ENCODE measurements at regions not wholly inside any gene's neighbourhood (a gene's known extent, or its start where the extent isn't known, plus 50 kb on each side); places are given as distances from the start of the nearest gene placed in this dataset.

DNA sequence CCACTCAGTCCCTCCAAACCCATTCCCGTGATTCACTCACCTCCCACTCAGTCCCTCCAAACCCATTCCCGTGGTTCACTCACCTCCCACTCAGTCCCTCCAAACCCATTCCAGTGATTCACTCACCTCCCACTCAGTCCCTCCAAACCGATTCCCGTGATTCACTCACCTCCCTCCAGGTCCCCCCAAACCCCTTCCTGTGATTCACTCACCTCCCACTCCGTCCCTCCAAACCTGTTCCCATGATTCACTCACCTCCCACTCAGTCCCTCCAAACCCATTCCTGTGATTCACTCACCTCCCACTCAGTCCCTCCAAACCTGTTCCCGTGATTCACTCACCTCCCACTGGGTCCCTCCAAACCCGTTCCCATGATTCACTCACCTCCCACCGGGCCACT lies 639.6 kb downstream of the BRD1 start:
- Histone ChIP-seq H2AFZ (ENCODE audit: low read length) (no peak overlapping the region), H3K9me3 (replicated peaks in 1 of 2; ENCODE audit: control insufficient read depth in 2 of 2, insufficient read depth in 1 of 2, low read depth in 1 of 2, low read length in 2 of 2) (peaks cover 0 to 3% of the 10 kb centered on the region in 2 donors), H3K4me3 (ENCODE audit: low read length in 2 of 2) (no peak overlapping the region), H2BK120ac (ENCODE audit: low read depth, low read length) (no peak overlapping the region), H3K27ac (replicated peaks; ENCODE audit: low read length) (no peak overlapping the region), H3K9ac (ENCODE audit: low read depth, low read length, poor library complexity) (no peak overlapping the region), H3K18ac (ENCODE audit: low read length) (no peak overlapping the region), H3K4me2 (ENCODE audit: insufficient read depth, low read length, poor library complexity, severe bottlenecking) (no peak overlapping the region), H4K91ac (ENCODE audit: low read depth, low read length, poor library complexity) (no peak overlapping the region), H2AK5ac (ENCODE audit: low read depth, low read length) (no peak overlapping the region), H3K14ac (ENCODE audit: low read length) (no peak overlapping the region), H3K36me3 (replicated peaks in 1 of 2; ENCODE audit: control insufficient read depth in 2 of 2, insufficient read depth in 2 of 2, low read length in 2 of 2) (no peaks in the 10 kb centered on the region), H2BK12ac (ENCODE audit: low read length) (no peak overlapping the region), H2BK5ac (ENCODE audit: low read length) (no peak overlapping the region), H2BK15ac (ENCODE audit: low read length) (no peak overlapping the region), H3K4me1 (ENCODE audit: control insufficient read depth in 2 of 2, insufficient read depth in 1 of 2, low read depth in 1 of 2, low read length in 2 of 2) (peaks cover 0 to 6% of the 10 kb centered on the region in 2 donors), H3K27me3 (ENCODE audit: control insufficient read depth in 3 of 3, insufficient read depth in 3 of 3, low read depth in 1 of 3, low read length in 3 of 3) (no peaks in the 10 kb centered on the region), H3K4ac (ENCODE audit: low read length) (no peak overlapping the region), H3K79me1 (ENCODE audit: low read depth, low read length) (peaks cover 2% of the 10 kb centered on the region), H3K23ac (ENCODE audit: low read depth, low read length, poor library complexity) (no peak overlapping the region), H4K8ac (ENCODE audit: low read depth, low read length) (no peak overlapping the region)
- DNase-seq (ENCODE audit: low spot score) = no peak
- whole genome bisulfite sequencing, 2 donors (ENCODE audit: extremely low coverage in 2 of 2, insufficient read length in 2 of 2, insufficient replicate concordance in 1 of 2) = no CpG with 5 or more reads among the region's 8 CpGs

DNA sequence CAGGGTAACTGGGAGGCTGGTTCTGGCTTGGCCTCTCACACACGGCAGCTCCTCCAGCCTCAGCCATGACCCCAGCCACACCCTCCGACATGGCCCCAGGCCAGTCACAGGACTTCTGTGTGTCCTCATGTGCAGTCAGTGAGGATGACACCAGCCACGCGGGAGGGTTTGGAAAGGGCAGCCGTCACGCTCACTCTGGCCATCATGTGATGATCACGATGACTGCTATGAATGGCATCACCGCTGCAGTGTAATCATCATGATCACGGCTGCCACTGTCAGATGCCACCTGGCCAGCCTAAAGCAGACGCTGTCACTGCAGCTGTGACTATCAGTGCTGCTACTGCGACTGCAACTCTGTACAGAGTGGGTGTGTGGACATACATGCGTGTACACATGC lies 640.9 kb downstream of the BRD1 start:
- H3K14ac ChIP-seq (ENCODE audit: low read length) = peak overlapping the region; percentile 87

DNA sequence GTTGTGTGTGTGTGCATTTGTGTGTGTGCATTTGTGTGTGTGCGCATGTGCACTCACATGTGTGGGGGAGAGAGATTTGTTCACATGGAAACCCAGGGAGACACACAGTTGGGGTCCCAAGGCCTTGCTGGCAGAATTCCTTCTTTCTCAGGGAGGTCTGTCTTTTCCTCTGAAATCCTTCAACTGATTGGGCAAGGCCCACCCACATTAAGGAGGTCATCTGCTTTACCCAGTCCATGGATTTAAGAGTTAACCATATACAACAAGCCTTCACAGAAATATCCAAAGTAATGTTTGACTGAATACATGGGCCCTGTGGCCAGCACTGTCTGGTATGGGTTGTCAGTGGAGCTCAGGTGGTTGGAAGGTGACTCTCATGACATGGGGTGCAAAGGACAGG lies 641.4 kb downstream of the BRD1 start:
- Histone ChIP-seq H3K79me1 (ENCODE audit: low read depth, low read length) (no peaks in the 10 kb centered on the region), H4K8ac (ENCODE audit: low read depth, low read length) (no peak overlapping the region), H3K27ac (replicated peaks; ENCODE audit: low read length) (no peak overlapping the region), H3K4me1 (ENCODE audit: control insufficient read depth in 2 of 2, insufficient read depth in 1 of 2, low read depth in 1 of 2, low read length in 2 of 2) (peaks cover 0 to 4% of the 10 kb centered on the region in 2 donors), H3K27me3 (ENCODE audit: control insufficient read depth in 3 of 3, insufficient read depth in 3 of 3, low read depth in 1 of 3, low read length in 3 of 3) (no peaks in the 10 kb centered on the region), H3K9me3 (replicated peaks in 1 of 2; ENCODE audit: control insufficient read depth in 2 of 2, insufficient read depth in 1 of 2, low read depth in 1 of 2, low read length in 2 of 2) (peaks cover 0 to 3% of the 10 kb centered on the region in 2 donors), H3K18ac (ENCODE audit: low read length) (no peak overlapping the region), H3K14ac (ENCODE audit: low read length) (peak overlapping the region; percentile 87), H2BK5ac (ENCODE audit: low read length) (no peak overlapping the region), H2BK12ac (ENCODE audit: low read length) (no peak overlapping the region), H3K4me2 (ENCODE audit: insufficient read depth, low read length, poor library complexity, severe bottlenecking) (no peak overlapping the region), H4K91ac (ENCODE audit: low read depth, low read length, poor library complexity) (peak overlapping the region; percentile 38), H3K9ac (ENCODE audit: low read depth, low read length, poor library complexity) (no peak overlapping the region), H2AFZ (ENCODE audit: low read length) (no peak overlapping the region), H3K4me3 (ENCODE audit: low read length in 2 of 2) (no peak overlapping the region), H3K4ac (ENCODE audit: low read length) (no peak overlapping the region), H3K36me3 (replicated peaks in 1 of 2; ENCODE audit: control insufficient read depth in 2 of 2, insufficient read depth in 2 of 2, low read length in 2 of 2) (no peaks in the 10 kb centered on the region), H2BK15ac (ENCODE audit: low read length) (no peak overlapping the region), H2AK5ac (ENCODE audit: low read depth, low read length) (no peak overlapping the region), H3K23ac (ENCODE audit: low read depth, low read length, poor library complexity) (no peak overlapping the region), H2BK120ac (ENCODE audit: low read depth, low read length) (no peak overlapping the region)
- WGBS, 2 donors (ENCODE audit: extremely low coverage in 2 of 2, insufficient read length in 2 of 2, insufficient replicate concordance in 1 of 2) = no CpG with 5 or more reads among the region's 1 CpG
- no peak for DNase-seq (ENCODE audit: low spot score)

More for the DNA sequence above, 640.9 kb downstream of the BRD1 start:
- WGBS, 2 donors (ENCODE audit: extremely low coverage in 2 of 2, insufficient read length in 2 of 2, insufficient replicate concordance in 1 of 2) = no CpG with 5 or more reads among the region's 12 CpGs
- H3K36me3 ChIP-seq (replicated peaks in 1 of 2; ENCODE audit: control insufficient read depth in 2 of 2, insufficient read depth in 2 of 2, low read length in 2 of 2) = no peaks in the 10 kb centered on the region
- H2AFZ ChIP-seq (ENCODE audit: low read length) = no peak overlapping the region
- peak overlapping the region; percentile 41 for H3K4ac ChIP-seq (ENCODE audit: low read length)
- H2BK12ac ChIP-seq (ENCODE audit: low read length) = no peak overlapping the region
- no peak for DNase-seq (ENCODE audit: low spot score)
- H3K27ac ChIP-seq (replicated peaks; ENCODE audit: low read length) = no peak overlapping the region
- peak overlapping the region; percentile 38 for H4K91ac ChIP-seq (ENCODE audit: low read depth, low read length, poor library complexity)
- no peaks in the 10 kb centered on the region for H3K79me1 ChIP-seq (ENCODE audit: low read depth, low read length)
- peak overlapping the region in 1 of 2 donors; percentile 56 for H3K4me3 ChIP-seq (ENCODE audit: low read length in 2 of 2)
- H2BK120ac ChIP-seq (ENCODE audit: low read depth, low read length) = no peak overlapping the region
- H3K4me2 ChIP-seq (ENCODE audit: insufficient read depth, low read length, poor library complexity, severe bottlenecking) = no peak overlapping the region
- H2BK5ac ChIP-seq (ENCODE audit: low read length) = no peak overlapping the region
- H3K23ac ChIP-seq (ENCODE audit: low read depth, low read length, poor library complexity) = peak overlapping the region; percentile 67
- peaks cover 0 to 3% of the 10 kb centered on the region in 2 donors for H3K9me3 ChIP-seq (replicated peaks in 1 of 2; ENCODE audit: control insufficient read depth in 2 of 2, insufficient read depth in 1 of 2, low read depth in 1 of 2, low read length in 2 of 2)
- H3K27me3 ChIP-seq (ENCODE audit: control insufficient read depth in 3 of 3, insufficient read depth in 3 of 3, low read depth in 1 of 3, low read length in 3 of 3) = no peaks in the 10 kb centered on the region
- H3K4me1 ChIP-seq (ENCODE audit: control insufficient read depth in 2 of 2, insufficient read depth in 1 of 2, low read depth in 1 of 2, low read length in 2 of 2) = peaks cover 0 to 4% of the 10 kb centered on the region in 2 donors
- no peak overlapping the region for H4K8ac ChIP-seq (ENCODE audit: low read depth, low read length)
- H3K18ac ChIP-seq (ENCODE audit: low read length) = peak overlapping the region; percentile 35
- H2AK5ac ChIP-seq (ENCODE audit: low read depth, low read length) = no peak overlapping the region
- peak overlapping the region; percentile 33 for H3K9ac ChIP-seq (ENCODE audit: low read depth, low read length, poor library complexity)
- H2BK15ac ChIP-seq (ENCODE audit: low read length) = no peak overlapping the region

DNA sequence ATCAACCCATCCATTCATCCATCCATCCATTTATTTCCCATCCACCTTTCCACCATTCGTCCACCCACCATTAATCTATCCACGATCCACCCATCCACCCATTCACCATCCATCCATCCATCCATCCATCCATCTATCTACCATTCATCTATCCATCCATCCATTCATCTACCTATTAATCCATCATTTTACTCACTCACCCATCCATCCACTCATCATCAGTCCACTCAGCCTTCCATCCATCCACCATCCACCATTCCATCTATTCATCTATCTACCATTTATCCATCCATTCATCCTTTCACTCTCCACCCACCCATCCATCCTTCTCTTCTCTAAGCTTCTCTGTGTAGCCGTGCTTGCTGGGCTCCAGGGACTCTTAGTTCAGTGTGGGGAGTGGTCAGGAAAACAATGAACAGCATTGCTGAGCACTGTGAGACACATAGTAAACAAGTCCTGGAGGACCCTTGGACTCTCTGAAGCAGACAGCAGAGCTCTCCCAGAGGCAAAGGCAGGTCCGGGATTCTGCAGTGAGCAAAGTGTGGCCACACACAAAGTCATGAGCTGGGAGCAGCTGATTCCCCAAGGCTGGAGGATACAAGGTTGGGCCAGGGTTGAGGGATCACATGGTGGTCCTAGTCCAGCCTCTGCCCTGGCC lies 642.2 kb downstream of the BRD1 start:
- Histone ChIP-seq H3K4me2 (ENCODE audit: insufficient read depth, low read length, poor library complexity, severe bottlenecking) (no peak overlapping the region), H3K79me1 (ENCODE audit: low read depth, low read length) (no peaks in the 10 kb centered on the region), H3K4me3 (ENCODE audit: low read length in 2 of 2) (no peak overlapping the region), H3K23ac (ENCODE audit: low read depth, low read length, poor library complexity) (no peak overlapping the region), H3K9me3 (replicated peaks in 1 of 2; ENCODE audit: control insufficient read depth in 2 of 2, insufficient read depth in 1 of 2, low read depth in 1 of 2, low read length in 2 of 2) (peaks cover 0 to 3% of the 10 kb centered on the region in 2 donors), H3K9ac (ENCODE audit: low read depth, low read length, poor library complexity) (no peak overlapping the region), H3K14ac (ENCODE audit: low read length) (no peak overlapping the region), H3K27ac (replicated peaks; ENCODE audit: low read length) (no peak overlapping the region), H3K4me1 (ENCODE audit: control insufficient read depth in 2 of 2, insufficient read depth in 1 of 2, low read depth in 1 of 2, low read length in 2 of 2) (peaks cover 0 to 4% of the 10 kb centered on the region in 2 donors), H2BK15ac (ENCODE audit: low read length) (no peak overlapping the region), H2AFZ (ENCODE audit: low read length) (no peak overlapping the region), H2BK5ac (ENCODE audit: low read length) (no peak overlapping the region), H2BK12ac (ENCODE audit: low read length) (no peak overlapping the region), H2AK5ac (ENCODE audit: low read depth, low read length) (no peak overlapping the region), H3K27me3 (ENCODE audit: control insufficient read depth in 3 of 3, insufficient read depth in 3 of 3, low read depth in 1 of 3, low read length in 3 of 3) (no peaks in the 10 kb centered on the region), H4K91ac (ENCODE audit: low read depth, low read length, poor library complexity) (no peak overlapping the region), H4K8ac (ENCODE audit: low read depth, low read length) (no peak overlapping the region), H3K4ac (ENCODE audit: low read length) (no peak overlapping the region), H3K36me3 (replicated peaks in 1 of 2; ENCODE audit: control insufficient read depth in 2 of 2, insufficient read depth in 2 of 2, low read length in 2 of 2) (no peaks in the 10 kb centered on the region), H3K18ac (ENCODE audit: low read length) (no peak overlapping the region), H2BK120ac (ENCODE audit: low read depth, low read length) (no peak overlapping the region)
- DNase-seq (ENCODE audit: low spot score) = no peak
- 100% methylated on average over 2 of the region's 4 CpGs; no CpG with 5 or more reads in 1 of the 2 donors for WGBS, 2 donors (ENCODE audit: extremely low coverage in 2 of 2, insufficient read length in 2 of 2, insufficient replicate concordance in 1 of 2)
